ENCODE measurements at regions not wholly inside any gene's neighbourhood (a gene's known extent, or its start where the extent isn't known, plus 50 kb on each side); places are given as distances from the start of the nearest gene placed in this dataset.

- peak; percentile 59 for DNase-seq (ENCODE audit: low spot score)
Observed at GRCh38 chr15:69530991-69531664, 78.5 kb downstream of the RPLP1 start.

DNA sequence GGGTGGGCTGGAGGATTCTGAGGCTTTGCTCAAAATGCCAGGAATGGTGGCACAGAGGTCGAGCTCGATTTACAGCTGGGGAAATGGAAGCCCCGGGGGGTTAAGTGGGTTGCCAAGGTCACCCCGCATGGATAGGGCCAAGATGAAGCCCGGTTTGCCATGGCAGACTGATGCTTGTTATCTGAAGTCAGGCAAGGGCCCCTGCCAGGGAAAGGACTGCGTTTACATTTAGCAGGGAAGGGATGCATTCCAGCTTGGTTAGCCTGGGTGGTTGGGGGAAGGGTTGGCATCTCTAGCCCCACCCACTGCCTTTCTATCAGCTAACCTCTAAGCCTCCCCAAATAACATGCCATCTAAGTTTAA is 79.0 kb downstream of the RPLP1 start:
- no peak for DNase-seq (ENCODE audit: low spot score)

GRCh38 chr15:69532066-69532465 is 79.4 kb downstream of the RPLP1 start:
- no peak for DNase-seq (ENCODE audit: low spot score)

DNA sequence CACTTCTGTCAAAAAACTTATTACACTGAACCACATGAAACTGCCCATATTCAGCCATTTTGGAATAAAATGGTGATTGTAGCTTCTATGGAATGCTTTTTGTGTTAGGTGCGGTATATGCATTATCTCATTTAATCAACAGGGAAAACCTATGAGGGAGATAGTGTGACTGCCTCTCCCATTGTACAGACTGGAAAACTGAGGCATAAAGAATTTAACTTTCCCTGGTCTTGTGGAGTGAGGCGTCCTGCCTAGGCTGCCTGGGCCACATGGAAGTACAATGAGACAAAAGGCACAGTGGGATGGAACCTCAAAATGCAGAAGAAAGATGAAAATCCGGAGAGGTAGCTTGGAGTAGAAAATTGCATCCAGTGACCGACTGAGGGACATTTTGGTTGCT is 80.2 kb downstream of the RPLP1 start:
- no peak for DNase-seq (ENCODE audit: low spot score)

DNA sequence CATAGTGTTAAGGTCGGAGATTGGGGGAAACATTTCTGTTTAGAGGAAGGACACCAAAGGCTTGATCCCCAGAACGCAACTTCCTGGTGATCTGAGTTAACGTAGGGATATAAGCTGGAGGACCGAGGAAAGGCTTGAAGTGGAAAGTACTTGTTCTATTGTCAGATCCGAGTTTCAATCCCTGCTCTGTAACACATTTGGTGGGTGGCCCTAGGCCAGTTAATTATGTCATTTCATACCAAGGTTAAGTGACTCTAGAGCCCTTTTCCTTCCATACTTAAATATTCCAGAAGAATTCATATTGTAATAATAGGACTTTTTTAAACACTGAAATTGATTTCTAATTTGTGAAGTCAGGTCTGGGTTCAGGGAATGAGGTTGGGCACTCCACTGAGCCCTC is 80.9 kb downstream of the RPLP1 start:
- no peak for DNase-seq (ENCODE audit: low spot score)

- no peak for DNase-seq (ENCODE audit: low spot score)
Observed at GRCh38 chr15:69535101-69535638, 82.6 kb downstream of the RPLP1 start.

DNA sequence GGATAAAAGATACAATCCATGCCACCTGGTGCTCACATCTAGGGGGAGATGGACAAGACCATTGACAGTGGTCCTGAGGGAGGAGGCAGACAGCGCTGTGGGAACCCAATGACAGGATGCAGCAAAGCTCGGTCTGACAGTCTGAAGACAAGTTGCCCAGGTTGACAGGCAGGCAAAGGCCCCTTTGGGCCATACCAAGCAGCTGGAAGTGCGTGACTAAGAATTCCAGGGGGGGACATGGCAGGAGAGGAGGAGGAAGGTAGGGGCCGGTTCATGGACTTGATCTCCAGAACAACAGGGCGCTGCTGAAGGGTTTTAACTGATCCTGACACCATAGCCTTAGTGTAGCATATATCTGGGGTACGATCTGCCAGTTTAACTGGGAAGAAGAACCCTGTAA is 83.4 kb downstream of the RPLP1 start:
- DNase-seq (ENCODE audit: low spot score) = no peak

- DNase-seq (ENCODE audit: low spot score) = no peak
Observed at GRCh38 chr15:69536726-69537512, 84.3 kb downstream of the RPLP1 start.

- no peak for DNase-seq (ENCODE audit: low spot score)
Observed at GRCh38 chr15:69537901-69538300, 85.3 kb downstream of the RPLP1 start.

GRCh38 chr15:69538379-69538778 is 85.8 kb downstream of the RPLP1 start:
- no peak for DNase-seq (ENCODE audit: low spot score)

- DNase-seq (ENCODE audit: low spot score) = no peak
Observed at GRCh38 chr15:69539345-69539744, 86.7 kb downstream of the RPLP1 start.

- no peak for DNase-seq (ENCODE audit: low spot score)
Observed at GRCh38 chr15:69540622-69541021, 88.0 kb downstream of the RPLP1 start.

- no peak for DNase-seq (ENCODE audit: low spot score)
Observed at GRCh38 chr15:69542028-69542427, 89.4 kb downstream of the RPLP1 start.

GRCh38 chr15:69543681-69544364 is 91.2 kb downstream of the RPLP1 start:
- DNase-seq (ENCODE audit: low spot score) = no peak

- no peak for DNase-seq (ENCODE audit: low spot score)
Observed at GRCh38 chr15:69544365-69545113, 91.9 kb downstream of the RPLP1 start.

DNA sequence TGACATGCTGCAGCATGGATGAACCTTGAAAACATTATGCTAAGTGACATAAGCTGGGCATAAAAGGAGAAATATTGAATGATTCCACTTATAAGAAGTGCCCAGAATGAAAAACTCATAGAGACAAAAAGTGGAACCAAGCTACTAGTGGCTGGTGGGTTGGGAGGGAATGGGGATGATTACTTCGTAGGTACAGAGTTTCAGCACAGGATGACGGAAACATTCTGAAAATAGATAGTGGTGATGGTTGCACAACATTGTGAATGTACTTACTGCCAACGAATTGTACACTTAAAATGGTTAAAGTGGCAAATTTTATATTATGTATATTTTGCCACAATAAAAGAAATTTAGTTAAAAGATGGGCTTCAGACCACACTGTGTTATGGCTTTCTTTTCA is 93.6 kb downstream of the RPLP1 start:
- no peak for DNase-seq (ENCODE audit: low spot score)

DNA sequence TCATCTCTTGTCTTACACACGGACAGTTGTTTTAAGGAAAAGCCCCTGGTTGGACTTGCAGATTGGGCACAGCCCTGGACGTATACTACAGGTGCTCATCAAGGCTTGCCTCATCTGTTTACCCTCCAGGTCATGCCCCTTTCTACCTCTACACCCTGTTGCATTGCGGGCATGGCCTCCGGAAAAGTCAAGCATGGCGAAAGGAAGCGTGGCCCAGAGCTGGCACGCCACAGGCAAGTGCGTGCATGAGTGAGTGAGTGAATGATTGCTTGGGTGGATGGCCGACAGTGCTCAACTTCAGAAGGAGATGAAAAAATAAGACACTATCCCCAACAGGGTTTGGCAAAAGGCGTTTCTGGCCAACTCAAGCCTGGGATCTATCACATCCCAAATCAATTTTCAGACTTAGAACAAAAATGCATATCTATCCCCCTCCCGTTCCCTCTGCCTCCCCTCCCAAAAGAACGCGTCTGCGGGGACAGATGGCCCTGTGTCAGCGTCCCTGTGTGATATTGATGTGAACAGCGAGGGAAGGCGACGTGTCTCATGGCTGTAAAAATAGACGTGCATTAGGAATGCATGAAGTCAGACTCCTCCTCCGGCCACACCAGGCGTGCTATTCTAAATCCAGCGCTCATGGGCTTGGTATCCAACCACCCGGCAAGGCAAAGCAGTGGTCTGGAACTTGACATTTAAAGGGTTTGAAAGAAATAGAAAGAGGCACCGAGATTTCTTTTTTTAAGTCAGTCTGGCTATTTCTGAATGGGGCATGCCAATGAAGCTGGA is 96.0 kb downstream of the RPLP1 start:
- DNase-seq (ENCODE audit: low spot score) = no peak

DNA sequence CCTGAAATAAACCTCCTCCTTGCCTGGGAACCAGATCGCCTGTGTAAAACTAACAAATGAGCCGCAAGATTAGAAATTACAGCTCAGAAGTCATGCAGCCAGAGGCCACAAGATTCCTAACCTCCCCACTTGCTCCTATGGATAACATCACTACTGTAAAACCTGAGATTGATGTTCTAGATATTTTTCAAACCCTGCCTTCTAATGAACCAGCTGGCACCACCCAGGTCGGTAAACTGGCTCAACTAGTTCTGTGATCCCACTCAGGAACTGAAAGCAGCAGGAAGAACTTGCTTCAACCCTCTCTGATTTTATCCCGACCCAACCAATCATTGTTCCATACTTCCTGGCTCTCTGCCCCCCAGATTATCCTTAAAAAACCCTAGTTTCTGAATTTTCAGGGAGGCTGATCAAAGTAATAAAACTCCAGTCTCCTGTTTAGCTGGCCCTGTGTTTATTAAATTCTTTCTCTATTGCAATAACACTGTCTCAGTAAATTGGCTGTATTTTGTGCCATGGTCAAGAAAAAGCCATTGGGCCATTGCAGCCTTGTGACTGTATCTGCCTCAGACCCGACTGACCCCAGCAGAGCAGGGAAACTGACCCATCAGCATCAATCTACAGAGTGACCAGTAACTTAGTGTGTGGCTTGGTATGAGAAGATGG is 98.9 kb downstream of the RPLP1 start:
- no peak for DNase-seq (ENCODE audit: low spot score)

GRCh38 chr15:69552057-69552815 is 99.6 kb downstream of the RPLP1 start:
- DNase-seq (ENCODE audit: low spot score) = no peak

GRCh38 chr15:69553686-69554085 is 101.1 kb downstream of the RPLP1 start:
- no peak for DNase-seq (ENCODE audit: low spot score)

Measured in ecto neural progenitor cell (in vitro differentiated cells).